ENCODE measurements at regions not wholly inside any gene's neighbourhood (a gene's known extent, or its start where the extent isn't known, plus 50 kb on each side); places are given as distances from the start of the nearest gene placed in this dataset.

DNA sequence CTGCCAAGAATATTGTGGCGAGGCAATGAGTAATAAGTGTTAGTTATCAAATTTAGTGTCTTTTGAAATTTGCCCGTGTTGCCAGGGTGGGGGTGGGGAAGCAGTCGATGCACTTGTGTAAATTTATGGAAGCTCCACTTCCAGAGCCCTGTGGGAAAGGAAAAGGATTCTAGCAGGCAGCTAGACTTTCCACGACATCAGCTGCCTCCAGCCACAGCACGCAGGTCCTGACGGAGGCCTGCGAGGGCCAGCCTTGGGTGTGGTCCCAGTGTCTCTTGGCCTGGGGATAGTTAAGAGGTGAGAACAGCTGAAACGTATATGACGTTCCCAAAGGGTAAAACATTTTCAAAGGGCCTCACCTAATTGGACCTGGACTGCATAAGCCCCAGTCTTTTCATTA, 433.0 kb downstream of the TSHZ3 start:
- no peak overlapping the region for H3K14ac ChIP-seq (ENCODE audit: insufficient read length)
- no peak overlapping the region for H3K9ac ChIP-seq (replicated peaks in 1 of 4; ENCODE audit: extremely low read depth in 1 of 4, low read depth in 3 of 4, low read length in 3 of 4)
- ChIA-PET CTCF (ENCODE audit: partially characterized antibody) (no interaction called here), POLR2A (ENCODE audit: partially characterized antibody) (no interaction called here)
- no peak overlapping the region for H3K4me3 ChIP-seq (ENCODE audit: extremely low read depth in 1 of 4, insufficient read depth in 2 of 4, low read depth in 3 of 4, low read length in 4 of 4)
- no peak overlapping the region for H3K27ac ChIP-seq (ENCODE audit: low read depth, low read length)
- H3K23ac ChIP-seq (ENCODE audit: insufficient read length): no peak overlapping the region
- H4K91ac ChIP-seq (replicated peaks; ENCODE audit: insufficient read length, low read length): no peak overlapping the region
- H4K5ac ChIP-seq (ENCODE audit: insufficient read length, low read depth, low read length): no peak overlapping the region
- DNase-seq (ENCODE audit: low read depth in 1 of 2, low spot score in 2 of 2): no peak
- H3K36me3 ChIP-seq (ENCODE audit: control insufficient read depth in 2 of 4, insufficient read depth in 4 of 4, low read length in 3 of 4): no peaks in the 10 kb centered on the region
- 90% methylated on average over 9 of the region's 9 CpGs; no CpG with 5 or more reads in 1 of the 2 experiments for WGBS, 2 experiments (ENCODE audit: extremely low coverage in 1 of 2, insufficient coverage in 1 of 2, insufficient read length in 1 of 2, insufficient replicate concordance in 2 of 2, low coverage in 1 of 2, low lambda C conversion rate in 2 of 2, missing lambda C conversion rate in 1 of 2)
- H3K18ac ChIP-seq (ENCODE audit: extremely low read depth, low read length): no peak overlapping the region
- no peak overlapping the region for H2AK5ac ChIP-seq (ENCODE audit: low read depth, low read length)
- H4K8ac ChIP-seq (ENCODE audit: extremely low read depth, insufficient read depth, low read length): no peak overlapping the region
- peaks cover 0 to 4% (median 3%) of the 10 kb centered on the region in 4 experiments; a peak in 4 of 7 replicates for H3K4me1 ChIP-seq (replicated peaks in 1 of 4; ENCODE audit: control insufficient read depth in 3 of 4, insufficient read depth in 4 of 4, low read length in 3 of 4)
- H2BK5ac ChIP-seq (ENCODE audit: low read depth, low read length): no peak overlapping the region
- no peaks in the 10 kb centered on the region for H3K79me1 ChIP-seq (ENCODE audit: low read depth, low read length)
- H2BK15ac ChIP-seq (ENCODE audit: low read length): no peak overlapping the region
- no peaks in the 10 kb centered on the region for H4K20me1 ChIP-seq (replicated peaks in 1 of 2; ENCODE audit: control insufficient read depth in 1 of 2, insufficient read depth in 2 of 2, low read length in 2 of 2)
- H2BK120ac ChIP-seq (replicated peaks; ENCODE audit: low read depth, low read length): no peak overlapping the region
- TF ChIP-seq KDM4A (IDR thresholded peaks at IDR 0.05; ENCODE audit: low read depth, low read length, severe bottlenecking) (no peak), SAP30 (IDR thresholded peaks at IDR 0.05; ENCODE audit: insufficient read depth, insufficient replicate concordance, low read length) (no peak)
- TF ChIP-seq, protein P1, sequence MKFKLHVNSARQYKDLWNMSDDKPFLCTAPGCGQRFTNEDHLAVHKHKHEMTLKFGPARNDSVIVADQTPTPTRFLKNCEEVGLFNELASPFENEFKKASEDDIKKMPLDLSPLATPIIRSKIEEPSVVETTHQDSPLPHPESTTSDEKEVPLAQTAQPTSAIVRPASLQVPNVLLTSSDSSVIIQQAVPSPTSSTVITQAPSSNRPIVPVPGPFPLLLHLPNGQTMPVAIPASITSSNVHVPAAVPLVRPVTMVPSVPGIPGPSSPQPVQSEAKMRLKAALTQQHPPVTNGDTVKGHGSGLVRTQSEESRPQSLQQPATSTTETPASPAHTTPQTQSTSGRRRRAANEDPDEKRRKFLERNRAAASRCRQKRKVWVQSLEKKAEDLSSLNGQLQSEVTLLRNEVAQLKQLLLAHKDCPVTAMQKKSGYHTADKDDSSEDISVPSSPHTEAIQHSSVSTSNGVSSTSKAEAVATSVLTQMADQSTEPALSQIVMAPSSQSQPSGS (IDR thresholded peaks at IDR 0.05; ENCODE audit: low read length): no peak
- H3K23me2 ChIP-seq (ENCODE audit: low read depth, low read length): no peaks in the 10 kb centered on the region
- H3K4me2 ChIP-seq (ENCODE audit: insufficient read depth in 1 of 2, low read depth in 2 of 2, low read length in 2 of 2): no peak overlapping the region
- no peaks in the 10 kb centered on the region for H3K27me3 ChIP-seq (replicated peaks in 1 of 4; ENCODE audit: control insufficient read depth in 3 of 4, extremely low read depth in 1 of 4, insufficient read depth in 3 of 4, low read length in 3 of 4)
- FAIRE-seq: no peak
- H3K9me3 ChIP-seq (ENCODE audit: insufficient read depth in 2 of 2, low read depth in 1 of 2, low read length in 1 of 2): no peaks in the 10 kb centered on the region
- no peak overlapping the region for H3K56ac ChIP-seq (replicated peaks; ENCODE audit: insufficient read length, low read depth, low read length)
- no peak overlapping the region for H2AFZ ChIP-seq (ENCODE audit: low read length)
- no peak overlapping the region for H2BK12ac ChIP-seq (ENCODE audit: low read depth, low read length)
- no peak overlapping the region for H2BK20ac ChIP-seq (ENCODE audit: low read length)
- H3K79me2 ChIP-seq (ENCODE audit: control insufficient read depth in 1 of 2, insufficient read depth in 2 of 2, low read length in 2 of 2): no peaks in the 10 kb centered on the region
- H3K4ac ChIP-seq (replicated peaks; ENCODE audit: insufficient read length, low read depth, low read length): no peak overlapping the region
